NCI-H2081 (cell line): ENCODE measurements at regions not wholly inside any gene's neighbourhood (a gene's known extent, or its start where the extent isn't known, plus 50 kb on each side); places are given as distances from the start of the nearest gene placed in this dataset.

Experiments used
- DNase-seq, 2 experiments: peaks; one replicate each; lab custom pipeline; 2025; lab: John Stamatoyannopoulos, UW

DNA sequence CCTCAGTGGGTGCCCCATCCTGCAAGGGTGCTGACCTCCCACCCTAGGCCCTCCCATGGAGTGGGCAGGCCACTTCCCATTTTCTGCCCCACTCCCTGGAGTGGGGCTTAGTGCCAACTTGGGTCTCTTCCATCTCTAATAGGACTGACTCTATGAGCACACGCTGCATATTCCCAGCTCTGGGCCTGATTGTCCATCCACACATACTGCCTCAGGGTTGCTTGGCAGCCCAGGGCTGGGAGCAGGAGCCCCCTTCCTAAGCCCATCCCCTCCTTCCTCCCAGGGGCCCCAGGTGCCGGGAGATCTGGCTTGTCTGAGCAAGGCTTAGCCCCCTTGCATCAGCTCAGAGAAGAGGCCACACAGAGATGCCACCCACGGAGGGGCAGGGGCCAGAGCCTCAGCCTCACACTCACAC, 55.1 kb downstream of the PJA1 start:
- DNase-seq: no peak

DNA sequence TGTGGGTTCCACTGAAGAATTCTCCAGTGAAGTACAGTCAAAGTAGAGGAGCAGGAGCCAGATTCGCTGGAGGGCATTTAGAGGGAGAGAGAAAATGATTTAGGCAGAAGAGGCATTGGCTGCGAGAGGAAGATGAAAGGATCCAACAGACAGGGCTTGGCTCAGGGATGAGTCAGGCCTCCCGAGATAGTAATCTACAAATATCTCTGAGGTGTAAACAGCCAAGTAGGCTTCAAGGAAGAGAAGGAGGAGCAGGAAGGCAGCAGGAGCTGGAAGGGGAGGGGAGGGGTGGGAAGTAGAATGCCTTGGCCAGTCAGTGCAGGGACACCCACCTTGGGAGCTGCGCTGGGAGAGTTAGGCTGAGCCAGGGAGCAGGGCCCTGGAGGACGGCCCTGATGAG, 55.5 kb downstream of the PJA1 start:
- no peak for DNase-seq

GRCh38 chrX:69109036-69109663, 56.1 kb downstream of the PJA1 start:
- no peak for DNase-seq

GRCh38 chrX:69107747-69108401, 57.4 kb downstream of the PJA1 start:
- no peak for DNase-seq

GRCh38 chrX:69107231-69107739, 58.0 kb downstream of the PJA1 start:
- no peak for DNase-seq

GRCh38 chrX:69104756-69105434, 60.4 kb downstream of the PJA1 start:
- no peak for DNase-seq

DNA sequence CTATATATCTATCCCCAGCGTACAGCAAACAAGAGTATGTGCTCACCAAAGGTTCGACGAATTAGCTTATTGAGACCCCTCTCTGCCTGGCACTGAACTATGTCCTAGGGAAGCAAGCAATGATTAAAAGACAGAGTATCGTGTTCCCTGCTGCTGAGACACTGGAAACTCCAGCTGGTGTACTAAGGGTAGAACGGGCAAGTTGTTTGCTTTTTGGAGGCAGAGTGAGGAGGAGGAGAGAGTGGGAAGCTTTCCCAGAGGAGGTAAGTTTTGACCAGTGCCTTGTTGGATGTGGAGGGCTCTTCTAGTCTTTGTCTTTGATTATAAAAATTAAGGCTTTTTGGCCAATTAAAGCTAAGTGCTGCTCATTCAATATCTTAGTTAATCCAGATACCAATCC, 61.7 kb downstream of the PJA1 start:
- no peak for DNase-seq

DNA sequence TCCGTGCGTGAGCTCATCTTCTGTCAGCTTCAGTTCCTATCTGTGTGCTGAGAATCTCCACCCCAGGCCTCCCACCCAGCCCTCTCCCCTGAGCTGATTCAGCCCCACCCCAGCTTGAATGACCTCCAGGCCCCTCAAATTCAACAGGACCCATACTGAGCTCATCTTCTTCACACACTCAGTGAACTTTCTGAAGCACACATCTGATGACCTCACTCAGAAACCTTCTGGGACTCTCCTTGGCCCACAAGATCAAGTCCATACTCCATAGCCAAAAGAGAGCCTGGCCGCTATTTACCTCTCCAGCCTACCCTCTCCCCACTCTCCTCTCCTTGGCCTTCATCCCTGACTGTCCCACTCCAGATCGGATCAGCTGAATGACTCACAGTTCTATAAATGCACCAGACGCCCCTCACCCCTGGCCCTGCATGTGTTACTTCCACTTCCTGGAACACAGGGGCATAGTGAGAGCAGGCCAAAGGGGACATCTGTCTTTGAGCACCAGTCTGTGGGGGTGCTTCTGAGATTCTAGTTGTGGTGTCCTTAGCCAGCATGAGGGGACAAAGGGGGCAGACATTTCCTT, 62.5 kb downstream of the PJA1 start:
- no peak for DNase-seq

GRCh38 chrX:69101683-69102251, 63.5 kb downstream of the PJA1 start:
- no peak for DNase-seq

GRCh38 chrX:69100478-69100877, 64.8 kb downstream of the PJA1 start:
- no peak for DNase-seq

DNA sequence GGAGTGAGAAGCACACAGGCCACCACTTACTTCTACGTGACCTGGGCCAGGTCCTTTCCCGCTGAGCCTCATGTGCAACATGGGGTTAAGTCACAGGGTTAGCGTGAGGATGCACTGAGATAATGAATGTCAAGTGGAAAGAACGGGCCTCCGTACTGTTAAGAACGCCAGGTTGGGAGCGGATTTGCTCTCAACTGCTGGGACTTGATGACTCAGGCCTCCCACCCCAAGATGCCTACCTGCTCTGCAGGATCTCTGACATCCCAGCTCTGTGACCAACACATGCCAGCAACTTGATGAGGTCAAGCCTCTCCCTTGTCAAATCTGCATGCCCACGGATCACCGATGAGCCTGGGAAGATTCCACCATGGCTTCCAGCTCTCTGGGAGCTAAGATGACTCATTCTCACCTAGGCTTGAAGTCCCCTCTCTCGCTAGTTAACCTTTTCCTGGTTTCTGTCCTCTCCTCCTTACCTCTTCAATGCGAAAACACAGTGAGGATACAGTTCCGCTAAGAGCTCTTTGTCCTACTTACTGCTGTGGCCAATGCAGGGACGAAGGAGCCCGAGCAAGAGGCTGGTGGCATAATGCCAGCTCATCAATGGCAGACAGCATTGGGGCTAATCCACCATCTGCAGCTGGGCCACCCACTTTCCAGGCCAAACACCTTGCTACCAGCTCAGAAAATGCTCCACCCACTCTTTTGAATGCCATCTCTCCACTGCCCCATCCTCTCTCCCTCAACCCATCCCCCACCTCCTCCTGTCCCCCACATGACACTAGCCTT, 67.6 kb downstream of the PJA1 start:
- DNase-seq: no peak

GRCh38 chrX:69096963-69097362, 68.3 kb downstream of the PJA1 start:
- DNase-seq: no peak

- DNase-seq: no peak
Observed at GRCh38 chrX:69094977-69095669, 70.1 kb downstream of the PJA1 start.

- DNase-seq: peak in 1 of 2 experiments; percentile 5
Observed at GRCh38 chrX:69093960-69094871, 71.0 kb downstream of the PJA1 start.

- DNase-seq: no peak
Observed at GRCh38 chrX:69090022-69090421, 75.2 kb downstream of the PJA1 start.

DNA sequence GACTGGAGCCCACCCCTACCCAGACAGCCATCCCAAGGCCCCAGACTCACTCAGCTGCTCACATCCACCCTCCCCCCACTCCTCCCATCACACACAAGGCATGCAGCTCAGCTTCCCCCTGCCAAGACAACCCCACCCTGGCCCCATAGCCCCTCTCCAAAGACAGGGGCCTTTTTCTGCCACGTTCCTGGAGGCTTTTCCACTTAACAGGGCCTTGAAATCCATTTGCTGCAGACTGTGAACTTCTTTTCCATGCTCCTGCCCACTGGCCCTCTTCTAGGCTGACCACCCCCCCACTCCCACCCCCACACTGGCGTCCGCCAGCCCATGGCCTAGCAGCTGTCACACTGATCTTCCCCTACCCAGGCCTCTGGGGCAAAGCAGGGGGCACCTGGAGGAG, 76.0 kb downstream of the PJA1 start:
- no peak for DNase-seq

GRCh38 chrX:69088171-69088938, 76.9 kb downstream of the PJA1 start:
- no peak for DNase-seq

DNA sequence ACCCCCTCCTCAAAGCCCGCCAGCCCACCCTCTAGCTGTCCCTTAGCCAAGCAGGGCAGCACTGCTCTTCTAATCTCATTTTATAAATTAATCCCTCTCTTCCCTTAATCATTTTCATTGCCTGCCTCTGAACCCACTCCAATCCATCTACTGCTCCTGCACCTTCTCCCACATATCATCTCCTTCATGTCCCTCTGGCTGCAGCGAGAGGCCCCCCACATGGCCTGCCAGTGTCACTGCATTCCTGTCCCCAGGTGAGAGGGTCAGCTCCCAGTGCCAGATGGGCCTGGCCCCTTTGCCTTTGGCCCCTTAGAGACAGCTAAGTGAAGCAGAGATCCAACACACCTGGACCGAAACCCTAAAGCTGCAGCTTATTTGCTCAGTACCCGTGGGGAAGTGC, 79.4 kb downstream of the PJA1 start:
- no peak for DNase-seq

DNA sequence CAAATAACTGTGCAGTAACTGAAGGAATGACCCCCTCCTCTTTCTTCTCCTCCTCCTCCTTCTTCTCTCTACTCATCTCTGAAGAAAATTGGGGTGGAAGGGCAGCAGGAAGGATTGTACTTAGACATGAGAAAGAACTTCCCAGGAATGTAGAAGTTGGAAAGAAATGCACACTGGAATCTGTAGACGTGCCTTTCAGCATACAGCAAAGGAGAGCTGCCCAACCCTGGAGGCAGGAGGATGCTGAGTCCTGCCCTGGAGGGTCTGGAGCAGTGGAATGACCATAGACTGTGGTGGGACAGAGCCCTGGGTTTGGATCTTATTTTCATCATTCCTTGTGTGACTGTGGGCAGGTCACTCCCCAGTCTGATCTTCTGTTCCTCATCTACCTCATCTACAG, 80.1 kb downstream of the PJA1 start:
- DNase-seq: no peak
